Loucy (cell line): ENCODE measurements at regions not wholly inside any gene's neighbourhood (a gene's known extent, or its start where the extent isn't known, plus 50 kb on each side); places are given as distances from the start of the nearest gene placed in this dataset.

ENCODE experiments used
- H2AFZ ChIP-seq: fragments of 200-600 bp; sonication (generic); 2 replicates; pipeline ENCODE4 v1.6.0; 2016; ENCODE audit warnings: antibody characterized with exemption, mild to moderate bottlenecking, low read length, moderate library complexity
- H3F3A ChIP-seq: fragments of 200-600 bp; 2 replicates; pipeline ENCODE4 v1.6.0; 2016; ENCODE audit warnings: antibody characterized with exemption, low read depth, mild to moderate bottlenecking
- H3K27me3 ChIP-seq: fragments of 200-600 bp; sonication (generic); 2 replicates; pipeline ENCODE4 v1.6.1; 2014; ENCODE audit warnings: low read length, mild to moderate bottlenecking; ENCODE audit not compliant: insufficient read depth, poor library complexity, severe bottlenecking
- H3K36me3 ChIP-seq: fragments of 200-600 bp; sonication (generic); 2 replicates; pipeline ENCODE4 v1.6.1; 2016; ENCODE audit warnings: low read length; ENCODE audit not compliant: insufficient read depth
- H3K4me1 ChIP-seq: fragments of 200-600 bp; sonication (generic); 2 replicates; pipeline ENCODE4 v1.5.1; 2014; ENCODE audit warnings: low read length, mild to moderate bottlenecking; ENCODE audit not compliant: insufficient read depth, poor library complexity, severe bottlenecking
- H3K4me2 ChIP-seq: fragments of 200-600 bp; sonication (generic); 2 replicates; pipeline ENCODE4 v1.6.0; 2014; ENCODE audit warnings: antibody characterized with exemption, low read length, low read depth, mild to moderate bottlenecking; ENCODE audit not compliant: poor library complexity, severe bottlenecking
- H3K4me3 ChIP-seq: fragments of 200-600 bp; sonication (generic); 2 replicates; pipeline ENCODE4 v1.5.1; 2014; ENCODE audit warnings: low read length, mild to moderate bottlenecking, mixed read lengths; ENCODE audit not compliant: poor library complexity, severe bottlenecking
- H3K79me2 ChIP-seq: fragments of 200-600 bp; sonication (generic); 2 replicates; pipeline ENCODE4 v1.6.1; 2014; ENCODE audit warnings: low read length; ENCODE audit not compliant: insufficient read depth
- H3K9ac ChIP-seq: fragments of 200-600 bp; sonication (generic); 2 replicates; pipeline ENCODE4 v1.6.0; 2014; ENCODE audit warnings: mild to moderate bottlenecking, low read depth, low read length, moderate library complexity; ENCODE audit not compliant: poor library complexity, severe bottlenecking
- H3K9me2 ChIP-seq: fragments of 200-600 bp; sonication (generic); replicated peaks from 2 replicates; pipeline ENCODE4 v1.6.1; 2016; ENCODE audit warnings: low read depth, low read length, mixed read lengths
- H3K9me3 ChIP-seq: fragments of 200-600 bp; sonication (generic); 2 replicates; pipeline ENCODE4 v1.6.1; 2014; ENCODE audit warnings: mild to moderate bottlenecking, antibody characterized with exemption, low read length, low read depth; ENCODE audit not compliant: insufficient read depth
- H4K20me1 ChIP-seq: fragments of 200-600 bp; sonication (generic); 2 replicates; pipeline ENCODE4 v1.6.0; 2014; ENCODE audit warnings: antibody characterized with exemption, low read length, mild to moderate bottlenecking; ENCODE audit not compliant: insufficient read depth, poor library complexity, severe bottlenecking
- EZH2phosphoT487 ChIP-seq: fragments of 200-600 bp; IDR thresholded peaks from 2 replicates; pipeline ENCODE4 v1.6.1; 2018; ENCODE audit warnings: antibody characterized with exemption, mild to moderate bottlenecking, moderate library complexity, borderline replicate concordance
- TF ChIP-seq, protein P1 (sequence below): fragments of 200-600 bp; sonication (generic); conservative IDR thresholded peaks from 2 replicates; pipeline ENCODE4 v1.5.1; 2014; ENCODE audit warnings: mild to moderate bottlenecking, antibody characterized with exemption, low read length

- TF ChIP-seq EZH2phosphoT487, result no peak
- TF ChIP-seq, protein P1, sequence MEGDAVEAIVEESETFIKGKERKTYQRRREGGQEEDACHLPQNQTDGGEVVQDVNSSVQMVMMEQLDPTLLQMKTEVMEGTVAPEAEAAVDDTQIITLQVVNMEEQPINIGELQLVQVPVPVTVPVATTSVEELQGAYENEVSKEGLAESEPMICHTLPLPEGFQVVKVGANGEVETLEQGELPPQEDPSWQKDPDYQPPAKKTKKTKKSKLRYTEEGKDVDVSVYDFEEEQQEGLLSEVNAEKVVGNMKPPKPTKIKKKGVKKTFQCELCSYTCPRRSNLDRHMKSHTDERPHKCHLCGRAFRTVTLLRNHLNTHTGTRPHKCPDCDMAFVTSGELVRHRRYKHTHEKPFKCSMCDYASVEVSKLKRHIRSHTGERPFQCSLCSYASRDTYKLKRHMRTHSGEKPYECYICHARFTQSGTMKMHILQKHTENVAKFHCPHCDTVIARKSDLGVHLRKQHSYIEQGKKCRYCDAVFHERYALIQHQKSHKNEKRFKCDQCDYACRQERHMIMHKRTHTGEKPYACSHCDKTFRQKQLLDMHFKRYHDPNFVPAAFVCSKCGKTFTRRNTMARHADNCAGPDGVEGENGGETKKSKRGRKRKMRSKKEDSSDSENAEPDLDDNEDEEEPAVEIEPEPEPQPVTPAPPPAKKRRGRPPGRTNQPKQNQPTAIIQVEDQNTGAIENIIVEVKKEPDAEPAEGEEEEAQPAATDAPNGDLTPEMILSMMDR, result no peak
- H3K79me2 ChIP-seq, result no peaks in the 10 kb centered on the region
- H3K36me3 ChIP-seq, result no peaks in the 10 kb centered on the region
- no peaks in the 10 kb centered on the region for H3K9me2 ChIP-seq
- H2AFZ ChIP-seq, result no peak overlapping the region
- no peaks in the 10 kb centered on the region for H3K9me3 ChIP-seq
- H3K4me3 ChIP-seq, result no peak overlapping the region
- H3K4me2 ChIP-seq, result no peak overlapping the region
- H3K27me3 ChIP-seq, result no peaks in the 10 kb centered on the region
- peaks cover 3% of the 10 kb centered on the region for H3K4me1 ChIP-seq
- H3K9ac ChIP-seq, result no peak overlapping the region
- H4K20me1 ChIP-seq, result no peaks in the 10 kb centered on the region
- no peaks in the 10 kb centered on the region for H3F3A ChIP-seq
Observed at GRCh38 chr3:46146548-46146947, 61.6 kb downstream of the CCR1 start.

DNA sequence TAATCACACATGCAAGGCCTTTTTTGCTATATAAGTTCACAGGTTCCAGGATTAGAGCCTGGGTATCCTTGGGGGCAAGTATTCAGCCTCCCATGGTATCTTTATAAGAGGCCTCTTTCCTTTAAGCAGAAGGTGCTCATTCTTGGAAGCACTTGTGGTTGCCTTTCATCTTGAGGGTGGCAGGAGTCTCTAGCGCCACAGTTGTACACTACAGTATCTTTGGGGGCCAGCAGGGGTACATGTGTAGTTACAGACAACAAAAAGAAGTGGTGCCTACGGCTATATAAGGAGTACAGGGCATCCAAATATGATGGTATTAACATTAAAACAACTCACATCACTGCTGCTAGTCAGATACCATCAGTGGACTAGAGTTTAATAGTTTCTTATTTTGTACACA is 62.1 kb downstream of the CCR1 start:
- Histone ChIP-seq H3K9me3 (no peaks in the 10 kb centered on the region), H3K4me1 (peaks cover 3% of the 10 kb centered on the region), H3K36me3 (no peaks in the 10 kb centered on the region), H2AFZ (no peak overlapping the region), H3K4me3 (no peak overlapping the region), H3K9me2 (no peaks in the 10 kb centered on the region), H3K9ac (no peak overlapping the region), H4K20me1 (no peaks in the 10 kb centered on the region), H3K79me2 (no peaks in the 10 kb centered on the region), H3F3A (no peaks in the 10 kb centered on the region), H3K4me2 (no peak overlapping the region), H3K27me3 (no peaks in the 10 kb centered on the region)
- TF ChIP-seq, protein P1, result no peak
- no peak for TF ChIP-seq EZH2phosphoT487

GRCh38 chr3:46145147-46145546 is 63.0 kb downstream of the CCR1 start:
- Histone ChIP-seq H3K36me3 (no peaks in the 10 kb centered on the region), H3K9me2 (no peaks in the 10 kb centered on the region), H4K20me1 (no peaks in the 10 kb centered on the region), H3K4me3 (no peak overlapping the region), H3K9me3 (no peaks in the 10 kb centered on the region), H3K4me2 (no peak overlapping the region), H3K9ac (no peak overlapping the region), H2AFZ (no peak overlapping the region), H3K4me1 (peaks cover 3% of the 10 kb centered on the region), H3F3A (no peaks in the 10 kb centered on the region), H3K27me3 (no peaks in the 10 kb centered on the region), H3K79me2 (no peaks in the 10 kb centered on the region)
- TF ChIP-seq EZH2phosphoT487, result no peak
- TF ChIP-seq, protein P1, result no peak
